ENCODE measurements at regions not wholly inside any gene's neighbourhood (a gene's known extent, or its start where the extent isn't known, plus 50 kb on each side); places are given as distances from the start of the nearest gene placed in this dataset.

DNA sequence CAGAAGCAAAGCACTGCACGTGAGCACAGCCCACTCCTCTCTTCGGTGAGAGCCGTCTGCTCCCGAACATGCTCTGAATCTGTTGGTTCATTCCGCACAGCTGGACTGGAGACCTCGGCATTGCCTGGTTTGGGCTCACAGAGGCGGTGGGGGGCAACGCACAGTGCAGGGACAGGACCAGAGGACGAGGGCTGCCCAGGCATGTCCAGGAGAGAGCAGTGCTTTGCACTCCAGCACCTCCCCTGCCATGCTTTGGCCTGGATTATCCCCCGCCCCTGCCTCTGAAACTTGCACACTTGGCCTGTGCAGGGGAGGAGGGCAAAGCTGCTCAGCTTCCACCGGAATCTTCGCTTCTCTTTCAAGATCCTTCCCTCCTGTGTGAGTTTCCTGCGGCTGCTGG, 536.5 kb downstream of the BRD1 start:
- TF ChIP-seq CTCF (IDR thresholded peaks at IDR 0.05) (no peak), POLR2A (IDR thresholded peaks at IDR 0.05) (no peak)

Measured in esophagus squamous epithelium (tissue), 4 donors.